ENCODE measurements at regions not wholly inside any gene's neighbourhood (a gene's known extent, or its start where the extent isn't known, plus 50 kb on each side); places are given as distances from the start of the nearest gene placed in this dataset.

DNA sequence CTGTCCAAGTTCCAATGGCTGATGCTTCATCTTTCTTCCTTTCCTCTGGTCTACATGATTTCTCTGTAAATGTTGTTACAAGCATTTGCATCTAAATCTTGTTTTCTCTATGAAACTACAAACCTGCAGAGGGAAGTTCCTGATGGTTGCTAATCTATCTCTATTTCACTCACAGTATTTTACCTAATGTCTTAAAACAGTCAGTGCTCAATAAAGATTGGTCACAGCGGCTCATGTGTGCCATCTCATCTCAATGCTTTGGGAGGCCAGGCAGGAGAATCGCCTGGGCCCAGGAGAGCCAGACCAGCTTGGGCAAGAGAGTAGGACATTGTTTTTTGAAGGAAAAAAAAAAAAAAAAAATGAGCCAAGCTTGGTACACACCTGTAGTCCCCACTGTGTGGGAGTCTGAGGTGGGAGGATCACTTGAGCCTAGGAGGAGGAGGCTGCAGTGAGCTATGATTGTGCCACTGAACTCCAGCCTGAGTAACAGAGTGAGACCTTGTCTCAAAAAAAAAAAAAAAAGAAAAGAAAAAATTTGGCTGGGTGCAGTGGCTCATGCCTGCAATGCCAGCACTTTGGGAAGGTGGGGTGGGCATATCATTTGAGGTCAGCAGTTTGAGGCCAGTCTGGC, 71.3 kb upstream of the ARMC3 start:
- Histone ChIP-seq H3K27me3 (ENCODE audit: insufficient read depth, low read depth, low read length) (no peaks in the 10 kb centered on the region), H3F3A (ENCODE audit: insufficient read depth, low read length, poor library complexity, severe bottlenecking) (no peaks in the 10 kb centered on the region), H3K4me3 (ENCODE audit: low read length) (no peak overlapping the region), H3K9me3 (ENCODE audit: low read length) (no peaks in the 10 kb centered on the region), H3K9ac (ENCODE audit: low read length) (no peak overlapping the region), H3K27ac (ENCODE audit: low read length) (no peak overlapping the region), H3K79me2 (replicated peaks; ENCODE audit: insufficient read depth, low read length) (no peaks in the 10 kb centered on the region), H3K36me3 (ENCODE audit: insufficient read depth, low read length) (no peaks in the 10 kb centered on the region), H2AFZ (ENCODE audit: low read depth, low read length) (no peak overlapping the region), H3K9me2 (ENCODE audit: insufficient read depth, low read length) (no peaks in the 10 kb centered on the region), H4K20me1 (ENCODE audit: insufficient read depth) (no peaks in the 10 kb centered on the region), H3K4me2 (ENCODE audit: low read length) (no peak overlapping the region)
- TF ChIP-seq, protein P1, sequence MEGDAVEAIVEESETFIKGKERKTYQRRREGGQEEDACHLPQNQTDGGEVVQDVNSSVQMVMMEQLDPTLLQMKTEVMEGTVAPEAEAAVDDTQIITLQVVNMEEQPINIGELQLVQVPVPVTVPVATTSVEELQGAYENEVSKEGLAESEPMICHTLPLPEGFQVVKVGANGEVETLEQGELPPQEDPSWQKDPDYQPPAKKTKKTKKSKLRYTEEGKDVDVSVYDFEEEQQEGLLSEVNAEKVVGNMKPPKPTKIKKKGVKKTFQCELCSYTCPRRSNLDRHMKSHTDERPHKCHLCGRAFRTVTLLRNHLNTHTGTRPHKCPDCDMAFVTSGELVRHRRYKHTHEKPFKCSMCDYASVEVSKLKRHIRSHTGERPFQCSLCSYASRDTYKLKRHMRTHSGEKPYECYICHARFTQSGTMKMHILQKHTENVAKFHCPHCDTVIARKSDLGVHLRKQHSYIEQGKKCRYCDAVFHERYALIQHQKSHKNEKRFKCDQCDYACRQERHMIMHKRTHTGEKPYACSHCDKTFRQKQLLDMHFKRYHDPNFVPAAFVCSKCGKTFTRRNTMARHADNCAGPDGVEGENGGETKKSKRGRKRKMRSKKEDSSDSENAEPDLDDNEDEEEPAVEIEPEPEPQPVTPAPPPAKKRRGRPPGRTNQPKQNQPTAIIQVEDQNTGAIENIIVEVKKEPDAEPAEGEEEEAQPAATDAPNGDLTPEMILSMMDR (IDR thresholded peaks at IDR 0.05; ENCODE audit: poor library complexity, severe bottlenecking) = no peak
- TF ChIP-seq SMC3 (conservative IDR thresholded peaks at IDR 0.05; ENCODE audit: poor library complexity) (no peak), MXI1 (conservative IDR thresholded peaks at IDR 0.05; ENCODE audit: poor library complexity, severe bottlenecking) (no peak), TAF1 (IDR thresholded peaks at IDR 0.05; ENCODE audit: low read depth) (no peak), EZH2 (IDR thresholded peaks at IDR 0.05; ENCODE audit: borderline replicate concordance, insufficient read depth, low read length, poor library complexity, severe bottlenecking) (no peak), EP300 (conservative IDR thresholded peaks at IDR 0.05; ENCODE audit: poor library complexity, severe bottlenecking) (no peak), RAD21 (conservative IDR thresholded peaks at IDR 0.05) (no peak), POLR2AphosphoS5 (IDR thresholded peaks at IDR 0.05) (no peak)
- TF ChIP-seq, protein P2, sequence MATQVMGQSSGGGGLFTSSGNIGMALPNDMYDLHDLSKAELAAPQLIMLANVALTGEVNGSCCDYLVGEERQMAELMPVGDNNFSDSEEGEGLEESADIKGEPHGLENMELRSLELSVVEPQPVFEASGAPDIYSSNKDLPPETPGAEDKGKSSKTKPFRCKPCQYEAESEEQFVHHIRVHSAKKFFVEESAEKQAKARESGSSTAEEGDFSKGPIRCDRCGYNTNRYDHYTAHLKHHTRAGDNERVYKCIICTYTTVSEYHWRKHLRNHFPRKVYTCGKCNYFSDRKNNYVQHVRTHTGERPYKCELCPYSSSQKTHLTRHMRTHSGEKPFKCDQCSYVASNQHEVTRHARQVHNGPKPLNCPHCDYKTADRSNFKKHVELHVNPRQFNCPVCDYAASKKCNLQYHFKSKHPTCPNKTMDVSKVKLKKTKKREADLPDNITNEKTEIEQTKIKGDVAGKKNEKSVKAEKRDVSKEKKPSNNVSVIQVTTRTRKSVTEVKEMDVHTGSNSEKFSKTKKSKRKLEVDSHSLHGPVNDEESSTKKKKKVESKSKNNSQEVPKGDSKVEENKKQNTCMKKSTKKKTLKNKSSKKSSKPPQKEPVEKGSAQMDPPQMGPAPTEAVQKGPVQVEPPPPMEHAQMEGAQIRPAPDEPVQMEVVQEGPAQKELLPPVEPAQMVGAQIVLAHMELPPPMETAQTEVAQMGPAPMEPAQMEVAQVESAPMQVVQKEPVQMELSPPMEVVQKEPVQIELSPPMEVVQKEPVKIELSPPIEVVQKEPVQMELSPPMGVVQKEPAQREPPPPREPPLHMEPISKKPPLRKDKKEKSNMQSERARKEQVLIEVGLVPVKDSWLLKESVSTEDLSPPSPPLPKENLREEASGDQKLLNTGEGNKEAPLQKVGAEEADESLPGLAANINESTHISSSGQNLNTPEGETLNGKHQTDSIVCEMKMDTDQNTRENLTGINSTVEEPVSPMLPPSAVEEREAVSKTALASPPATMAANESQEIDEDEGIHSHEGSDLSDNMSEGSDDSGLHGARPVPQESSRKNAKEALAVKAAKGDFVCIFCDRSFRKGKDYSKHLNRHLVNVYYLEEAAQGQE (IDR thresholded peaks at IDR 0.05; ENCODE audit: borderline replicate concordance) = no peak

GRCh38 chr10:22854935-22855421, 72.9 kb upstream of the ARMC3 start:
- H3K9me2 ChIP-seq (ENCODE audit: insufficient read depth, low read length) = no peaks in the 10 kb centered on the region
- H3K9ac ChIP-seq (ENCODE audit: low read length) = no peak overlapping the region
- H3K36me3 ChIP-seq (ENCODE audit: insufficient read depth, low read length) = no peaks in the 10 kb centered on the region
- no peak overlapping the region for H3K27ac ChIP-seq (ENCODE audit: low read length)
- H3K79me2 ChIP-seq (replicated peaks; ENCODE audit: insufficient read depth, low read length) = no peaks in the 10 kb centered on the region
- no peak overlapping the region for H3K4me2 ChIP-seq (ENCODE audit: low read length)
- H4K20me1 ChIP-seq (ENCODE audit: insufficient read depth) = no peaks in the 10 kb centered on the region
- TF ChIP-seq SMC3 (conservative IDR thresholded peaks at IDR 0.05; ENCODE audit: poor library complexity) = no peak
- no peak for TF ChIP-seq EZH2 (IDR thresholded peaks at IDR 0.05; ENCODE audit: borderline replicate concordance, insufficient read depth, low read length, poor library complexity, severe bottlenecking)
- no peak for TF ChIP-seq RAD21 (conservative IDR thresholded peaks at IDR 0.05)
- no peak for TF ChIP-seq POLR2AphosphoS5 (IDR thresholded peaks at IDR 0.05)
- no peak for TF ChIP-seq TAF1 (IDR thresholded peaks at IDR 0.05; ENCODE audit: low read depth)
- TF ChIP-seq MXI1 (conservative IDR thresholded peaks at IDR 0.05; ENCODE audit: poor library complexity, severe bottlenecking) = no peak
- TF ChIP-seq, protein P1 (IDR thresholded peaks at IDR 0.05; ENCODE audit: poor library complexity, severe bottlenecking) = no peak
- TF ChIP-seq, protein P2 (IDR thresholded peaks at IDR 0.05; ENCODE audit: borderline replicate concordance) = no peak
- TF ChIP-seq EP300 (conservative IDR thresholded peaks at IDR 0.05; ENCODE audit: poor library complexity, severe bottlenecking) = no peak
- H3F3A ChIP-seq (ENCODE audit: insufficient read depth, low read length, poor library complexity, severe bottlenecking) = no peaks in the 10 kb centered on the region
- no peaks in the 10 kb centered on the region for H3K27me3 ChIP-seq (ENCODE audit: insufficient read depth, low read depth, low read length)
- no peaks in the 10 kb centered on the region for H3K9me3 ChIP-seq (ENCODE audit: low read length)
- no peak overlapping the region for H2AFZ ChIP-seq (ENCODE audit: low read depth, low read length)
- H3K4me3 ChIP-seq (ENCODE audit: low read length) = no peak overlapping the region
